K562 (cell line): ENCODE measurements at regions not wholly inside any gene's neighbourhood (a gene's known extent, or its start where the extent isn't known, plus 50 kb on each side); places are given as distances from the start of the nearest gene placed in this dataset.

Experiments used
- CTCF ChIP-seq, 3 experiments: IDR thresholded peaks in 2 of 3; conservative IDR thresholded peaks in 1 of 3; 2 replicates each; pipeline ENCODE4 v1.5.1; 2011 to 2012; ENCODE audit warnings: low read length in 3 of 3, mild to moderate bottlenecking in 3 of 3, control low read depth in 2 of 3, improper control_type of control experiment in 1 of 3, inconsistent platforms in 1 of 3, low read depth in 1 of 3, mixed read lengths in 1 of 3, moderate library complexity in 1 of 3; ENCODE audit not compliant: insufficient read depth in 2 of 3
- FOXA1 ChIP-seq: fragments of 450-650 bp; IDR thresholded peaks from 2 replicates; pipeline ENCODE4 v1.6.1; 2016; ENCODE audit warnings: mild to moderate bottlenecking, borderline replicate concordance
- NFE2 ChIP-seq: IDR thresholded peaks from 2 replicates; pipeline ENCODE4 v1.6.1; 2014; ENCODE audit warnings: antibody characterized with exemption, low read depth
- SMAD2 ChIP-seq: fragments of 150-350 bp; IDR thresholded peaks from 2 replicates; pipeline ENCODE4 v1.6.1; 2014; ENCODE audit warnings: low read depth, mild to moderate bottlenecking, low read length
- UBTF ChIP-seq, 2 experiments: IDR thresholded peaks; 2 replicates each; pipeline ENCODE4 v1.6.1; 2012; ENCODE audit warnings: improper control_type of control experiment in 2 of 2, low read depth in 2 of 2, low read length in 2 of 2, borderline replicate concordance in 1 of 2

DNA sequence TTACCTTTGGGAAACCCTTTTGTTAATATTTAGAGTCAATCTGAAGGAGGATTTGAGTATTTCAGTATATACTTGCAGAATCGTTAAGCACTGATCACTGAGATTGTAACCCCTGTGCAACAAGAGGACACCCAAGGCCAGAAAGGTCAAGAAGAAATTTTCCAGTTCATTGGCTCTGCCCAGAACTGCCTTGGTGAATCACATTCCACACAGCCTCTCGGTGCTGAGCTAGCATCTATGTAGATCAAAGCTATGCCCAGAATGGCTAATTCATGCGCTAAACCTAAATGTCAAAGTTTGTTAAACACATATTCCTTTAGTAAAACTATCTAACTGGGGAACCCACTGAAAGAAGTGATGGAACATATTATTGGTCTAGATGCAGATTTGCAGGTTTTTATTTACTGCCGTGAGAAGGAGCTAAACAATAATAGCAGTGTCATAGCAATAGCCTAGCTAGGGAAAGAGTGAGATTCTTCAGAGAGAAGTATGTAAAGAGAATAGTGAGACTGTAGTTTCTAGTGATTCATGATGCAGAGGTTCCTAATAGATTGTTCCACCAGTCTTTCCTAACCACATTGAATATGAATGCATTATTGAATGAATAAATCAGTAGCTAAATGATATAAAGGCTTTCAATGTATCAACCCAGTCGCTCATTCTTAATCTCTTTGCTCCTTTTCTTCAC is 423.2 kb upstream of the CRIM1 start:
- TF ChIP-seq NFE2 (no peak), UBTF (IDR thresholded peaks at IDR 0.05; ENCODE audit: borderline replicate concordance in 1 of 2, low read depth in 2 of 2, low read length in 2 of 2) (no peak), FOXA1 (no peak), SMAD2 (no peak), CTCF (IDR thresholded peaks at IDR 0.05 in 2 of 3, conservative IDR thresholded peaks at IDR 0.05 in 1 of 3; ENCODE audit: insufficient read depth in 2 of 3, low read depth in 1 of 3, low read length in 3 of 3) (no peak)
